ENCODE measurements at regions not wholly inside any gene's neighbourhood (a gene's known extent, or its start where the extent isn't known, plus 50 kb on each side); places are given as distances from the start of the nearest gene placed in this dataset.

- Histone ChIP-seq H3K4me1 (ENCODE audit: control insufficient read depth, insufficient read depth, low read length) (no peaks in the 10 kb centered on the region), H3K27ac (ENCODE audit: low read length) (no peak overlapping the region), H3K9me3 (ENCODE audit: control insufficient read depth, insufficient read depth, low read length) (no peaks in the 10 kb centered on the region), H3K27me3 (ENCODE audit: control insufficient read depth, insufficient read depth, low read length) (peaks cover 5% of the 10 kb centered on the region), H3K4me3 (ENCODE audit: low read length) (no peak overlapping the region), H3K36me3 (ENCODE audit: control insufficient read depth, insufficient read depth, low read length) (no peaks in the 10 kb centered on the region)
- 88% methylated on average over 2 of the region's 2 CpGs for WGBS (ENCODE audit: insufficient coverage)
- no peaks in the 10 kb centered on the region for H3K4me1 Mint-ChIP-seq
- H3K9me3 Mint-ChIP-seq, result no peaks in the 10 kb centered on the region
- no peak for DNase-seq
- no peak overlapping the region for H3K27ac Mint-ChIP-seq
- H3K4me3 Mint-ChIP-seq, result no peak overlapping the region
- peaks cover 18 to 26% of the 10 kb centered on the region in 2 donors for H3K27me3 Mint-ChIP-seq (ENCODE audit: low read depth in 2 of 2)
- TF ChIP-seq CTCF (IDR thresholded peaks at IDR 0.05), result no peak
- no peaks in the 10 kb centered on the region for H3K36me3 Mint-ChIP-seq
- ATAC-seq, result no peak
- intact Hi-C loops (cut with micrococcal nuclease), result no loop called here
Measured at GRCh38 chr13:44063881-44064280, 184.2 kb downstream of the LACC1 start.

- H3K27ac ChIP-seq (ENCODE audit: low read length), result no peak overlapping the region
- no peaks in the 10 kb centered on the region for H3K9me3 Mint-ChIP-seq
- H3K27ac Mint-ChIP-seq, result no peak overlapping the region
- ATAC-seq (no peak), DNase-seq (no peak)
- H3K4me3 Mint-ChIP-seq, result no peak overlapping the region
- no peaks in the 10 kb centered on the region for H3K9me3 ChIP-seq (ENCODE audit: control insufficient read depth, insufficient read depth, low read length)
- H3K27me3 ChIP-seq (ENCODE audit: control insufficient read depth, insufficient read depth, low read length), result peaks cover 5% of the 10 kb centered on the region
- H3K4me3 ChIP-seq (ENCODE audit: low read length), result no peak overlapping the region
- intact Hi-C loops (cut with micrococcal nuclease), result no loop called here
- TF ChIP-seq CTCF (IDR thresholded peaks at IDR 0.05), result no peak
- no peaks in the 10 kb centered on the region for H3K36me3 Mint-ChIP-seq
- peaks cover 15 to 28% of the 10 kb centered on the region in 2 donors for H3K27me3 Mint-ChIP-seq (ENCODE audit: low read depth in 2 of 2)
- no peaks in the 10 kb centered on the region for H3K4me1 Mint-ChIP-seq
- 88% methylated on average over 2 of the region's 2 CpGs for WGBS (ENCODE audit: insufficient coverage)
- no peaks in the 10 kb centered on the region for H3K4me1 ChIP-seq (ENCODE audit: control insufficient read depth, insufficient read depth, low read length)
- no peaks in the 10 kb centered on the region for H3K36me3 ChIP-seq (ENCODE audit: control insufficient read depth, insufficient read depth, low read length)
Measured at GRCh38 chr13:44064357-44064756, 184.7 kb downstream of the LACC1 start.

- no peaks in the 10 kb centered on the region for H3K9me3 ChIP-seq (ENCODE audit: control insufficient read depth, insufficient read depth, low read length)
- H3K4me1 ChIP-seq (ENCODE audit: control insufficient read depth, insufficient read depth, low read length), result no peaks in the 10 kb centered on the region
- WGBS (ENCODE audit: insufficient coverage), result 80% methylated on average over 3 of the region's 3 CpGs
- peaks cover 0 to 6% of the 10 kb centered on the region in 2 donors for H3K9me3 Mint-ChIP-seq
- no peaks in the 10 kb centered on the region for H3K36me3 ChIP-seq (ENCODE audit: control insufficient read depth, insufficient read depth, low read length)
- H3K27me3 Mint-ChIP-seq (ENCODE audit: low read depth in 2 of 2), result peaks cover 12 to 29% of the 10 kb centered on the region in 2 donors
- H3K27ac Mint-ChIP-seq, result no peak overlapping the region
- no peak for TF ChIP-seq CTCF (IDR thresholded peaks at IDR 0.05)
- ATAC-seq (no peak), DNase-seq (no peak)
- H3K27ac ChIP-seq (ENCODE audit: low read length), result no peak overlapping the region
- intact Hi-C loops (cut with micrococcal nuclease), result no loop called here
- H3K36me3 Mint-ChIP-seq, result no peaks in the 10 kb centered on the region
- H3K27me3 ChIP-seq (ENCODE audit: control insufficient read depth, insufficient read depth, low read length), result peaks cover 5% of the 10 kb centered on the region
- H3K4me1 Mint-ChIP-seq, result no peaks in the 10 kb centered on the region
- no peak overlapping the region for H3K4me3 ChIP-seq (ENCODE audit: low read length)
- no peak overlapping the region for H3K4me3 Mint-ChIP-seq
Measured at GRCh38 chr13:44068169-44068568, 188.5 kb downstream of the LACC1 start.

DNA sequence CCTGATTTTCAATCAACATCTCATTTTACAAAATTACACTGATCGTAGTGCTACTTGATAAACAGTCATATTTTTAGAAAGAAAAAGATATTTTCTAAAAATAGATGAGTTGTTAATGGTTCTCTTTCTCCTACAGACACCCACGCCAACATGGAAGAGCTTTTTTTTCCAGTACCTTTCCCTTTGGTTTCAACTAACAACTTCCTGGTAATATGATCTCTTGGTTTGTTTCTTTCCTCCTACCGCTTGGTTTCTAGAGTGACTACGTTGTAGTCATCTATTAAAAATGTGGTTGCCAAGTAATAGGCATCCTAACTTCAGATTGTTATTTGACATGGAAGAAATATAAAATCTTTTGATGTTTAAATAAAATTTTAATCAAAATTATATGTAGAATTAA is 189.0 kb downstream of the LACC1 start:
- Mint-ChIP-seq H3K9me3 (peaks cover 0 to 6% of the 10 kb centered on the region in 2 donors), H3K27me3 (ENCODE audit: low read depth in 2 of 2) (peaks cover 10 to 29% of the 10 kb centered on the region in 2 donors), H3K36me3 (no peaks in the 10 kb centered on the region), H3K4me3 (no peak overlapping the region), H3K27ac (no peak overlapping the region), H3K4me1 (no peaks in the 10 kb centered on the region)
- peaks cover 5% of the 10 kb centered on the region for H3K27me3 ChIP-seq (ENCODE audit: control insufficient read depth, insufficient read depth, low read length)
- intact Hi-C loops (cut with micrococcal nuclease), result no loop called here
- no peaks in the 10 kb centered on the region for H3K9me3 ChIP-seq (ENCODE audit: control insufficient read depth, insufficient read depth, low read length)
- no CpG with 5 or more reads among the region's 4 CpGs for WGBS (ENCODE audit: insufficient coverage)
- ATAC-seq (no peak), DNase-seq (no peak)
- no peaks in the 10 kb centered on the region for H3K36me3 ChIP-seq (ENCODE audit: control insufficient read depth, insufficient read depth, low read length)
- H3K4me3 ChIP-seq (ENCODE audit: low read length), result no peak overlapping the region
- no peak for TF ChIP-seq CTCF (IDR thresholded peaks at IDR 0.05)
- no peak overlapping the region for H3K27ac ChIP-seq (ENCODE audit: low read length)
- no peaks in the 10 kb centered on the region for H3K4me1 ChIP-seq (ENCODE audit: control insufficient read depth, insufficient read depth, low read length)
